K562 (cell line): ENCODE measurements at regions not wholly inside any gene's neighbourhood (a gene's known extent, or its start where the extent isn't known, plus 50 kb on each side); places are given as distances from the start of the nearest gene placed in this dataset.

Experiments
- ATAC-seq: fragments of 200-7000 bp; cut with Tn5 transposase; 3 replicates; pipeline ENCODE4 v1.9.1; 2020; ENCODE audit warnings: moderate library complexity
- BruUV-seq: library from RNA; stranded (reverse); fragments of 400-500 nt; replicated peaks from 2 replicates; lab custom pipeline; 2021; lab: Mats Ljungman, UMichigan
- CTCF ChIA-PET: fragments of 300-600 bp; formaldehyde crosslinking; extraction: SDS; loops from one replicate; lab custom pipeline; 2021; ENCODE audit warnings: low intra/inter-chr PET ratio; lab: Yijun Ruan, JAX
- POLR2A ChIA-PET: fragments of 300-600, 350-650 bp; sonication (Branson Sonifier 250); formaldehyde crosslinking; extraction: SDS; loops from one replicate; lab custom pipeline; 2021; ENCODE audit warnings: antibody characterized with exemption, inconsistent platforms; lab: Yijun Ruan, JAX
- DNase-seq, 4 experiments: peaks; one replicate each; pipeline versions ENCODE4 v3.0.0 to v3.0.0-alpha.2; 2011 to 2018; ENCODE audit warnings: low spot score in 3 of 4, mixed read lengths in 3 of 4; ENCODE audit errors: extremely low read depth in 1 of 4
- FAIRE-seq: peaks from 2 replicates; lab custom pipeline; 2011; peaks lifted over from hg19 to GRCh38; lab: Jason Lieb, UNC
- H2AFZ ChIP-seq: 2 replicates; pipeline ENCODE4 v1.6.0; 2011; ENCODE audit warnings: low read depth, low read length, control low read depth, inconsistent platforms
- H3K27ac ChIP-seq: fragments of 200-600 bp; 3 replicates; pipeline ENCODE4 v1.8.0; 2011; ENCODE audit warnings: low read depth, mild to moderate bottlenecking, control low read depth, inconsistent platforms, low read length, moderate library complexity, mixed read lengths; ENCODE audit errors: extremely low read depth
- H3K27me3 ChIP-seq, 2 experiments: fragments of 300-600 bp in 1 of 2; 2 replicates in 1 of 2; 3 replicates in 1 of 2; pipeline versions ENCODE4 v1.6.0 to v1.8.0; 2011; ENCODE audit warnings: inconsistent platforms in 2 of 2, low read length in 2 of 2, mild to moderate bottlenecking in 1 of 2, mixed read lengths in 1 of 2, moderate library complexity in 1 of 2; ENCODE audit not compliant: control insufficient read depth in 2 of 2, insufficient read depth in 2 of 2
- H3K36me3 ChIP-seq: fragments of 300-600 bp; 3 replicates; pipeline ENCODE4 v1.8.0; 2011; ENCODE audit warnings: mild to moderate bottlenecking, low read length, inconsistent platforms; ENCODE audit not compliant: control insufficient read depth, insufficient read depth
- H3K4me1 ChIP-seq, 2 experiments: fragments of 200-600 bp in 1 of 2; replicated peaks in 1 of 2; 2 replicates in 1 of 2; 3 replicates in 1 of 2; pipeline versions ENCODE4 v1.5.1 to v1.8.0; 2011; ENCODE audit warnings: inconsistent platforms in 2 of 2, low read length in 2 of 2, mild to moderate bottlenecking in 1 of 2, mixed read lengths in 1 of 2, moderate library complexity in 1 of 2; ENCODE audit not compliant: control insufficient read depth in 2 of 2, insufficient read depth in 2 of 2
- H3K4me2 ChIP-seq: 2 replicates; pipeline ENCODE4 v1.6.1; 2011; ENCODE audit warnings: low read length, control low read depth, inconsistent platforms, mixed read lengths; ENCODE audit not compliant: insufficient read depth
- H3K4me3 ChIP-seq: fragments of 200-600 bp; sonication (generic), shearing (Covaris generic); 2 replicates; pipeline ENCODE4 v1.5.1; 2016; ENCODE audit warnings: control low read depth, inconsistent platforms
- H3K79me2 ChIP-seq: fragments of 200-600 bp; 3 replicates; pipeline ENCODE4 v1.8.0; 2011; ENCODE audit warnings: low read length, inconsistent platforms; ENCODE audit not compliant: control insufficient read depth, insufficient read depth
- H3K9ac ChIP-seq, 2 experiments: 2 replicates each; pipeline versions ENCODE4 v1.6.0 to v1.6.1; 2011; ENCODE audit warnings: low read depth in 2 of 2, low read length in 2 of 2, control low read depth in 1 of 2, inconsistent platforms in 1 of 2, mild to moderate bottlenecking in 1 of 2, mixed read lengths in 1 of 2; ENCODE audit not compliant: insufficient read depth in 1 of 2
- H3K9me1 ChIP-seq: one replicate; pipeline ENCODE4 v1.6.0; 2011; ENCODE audit warnings: inconsistent platforms, mild to moderate bottlenecking, low read length, moderate library complexity; ENCODE audit not compliant: control insufficient read depth, insufficient read depth
- H3K9me3 ChIP-seq: replicated peaks from 2 replicates; pipeline ENCODE4 v1.5.1; 2011; ENCODE audit warnings: low read depth, low read length, inconsistent platforms; ENCODE audit not compliant: control insufficient read depth, insufficient read depth
- H4K20me1 ChIP-seq: replicated peaks from 2 replicates; pipeline ENCODE4 v1.6.1; 2011; ENCODE audit warnings: low read length, inconsistent platforms, mixed read lengths; ENCODE audit not compliant: control insufficient read depth, insufficient read depth
- FOXK1 ChIP-seq: sonication (generic); formaldehyde crosslinking; IDR thresholded peaks from 2 replicates; pipeline ENCODE4 v1.8.0; 2022; ENCODE audit warnings: missing genetic modification reagents, mild to moderate bottlenecking, borderline replicate concordance
- HIVEP1 ChIP-seq: fragments of 250-450 bp; sonication (Bioruptor Pico); IDR thresholded peaks from 2 replicates; pipeline ENCODE4 v1.4.0; 2020; ENCODE audit warnings: mild to moderate bottlenecking
- POLR3G ChIP-seq: IDR thresholded peaks from 2 replicates; pipeline ENCODE4 v1.6.1; 2011; ENCODE audit not compliant: insufficient read length, insufficient replicate concordance; ENCODE audit errors: extremely low read depth
- PYGO2 ChIP-seq: fragments of 450-650 bp; IDR thresholded peaks from 2 replicates; pipeline ENCODE4 v1.6.1; 2016; ENCODE audit warnings: mild to moderate bottlenecking, missing genetic modification characterization, moderate library complexity, missing compliant biosample characterization
- RCOR1 ChIP-seq, 2 experiments: IDR thresholded peaks; 2 replicates each; pipeline ENCODE4 v1.6.1; 2012; ENCODE audit warnings: low read depth in 2 of 2, low read length in 2 of 2, borderline replicate concordance in 1 of 2, improper control_type of control experiment in 1 of 2
- SLC30A9 ChIP-seq: fragments of 250-450 bp; sonication (Bioruptor Pico); IDR thresholded peaks from 2 replicates; pipeline ENCODE4 v1.8.0; 2022; ENCODE audit warnings: mild to moderate bottlenecking, moderate library complexity
- SMARCA4 ChIP-seq: fragments of 450-650 bp; IDR thresholded peaks from 2 replicates; pipeline ENCODE4 v1.6.1; 2016
- ZFP1 ChIP-seq: fragments of 450-650 bp; formaldehyde crosslinking; IDR thresholded peaks from 2 replicates; pipeline ENCODE4 v1.4.0; 2020; ENCODE audit warnings: mild to moderate bottlenecking, mixed read lengths
- WGBS: fragments of 100-300 bp; shearing (Covaris generic); methylation state at CpG from one replicate; pipeline ENCODE4 v1.1.6; 2016; ENCODE audit warnings: low coverage, mixed read lengths; ENCODE audit not compliant: insufficient coverage; ENCODE audit errors: missing lambda C conversion rate; 5-methylcytosine and 5-hydroxymethylcytosine counted together
- in situ Hi-C: fragments of 300-500 bp; cut with MboI; formaldehyde crosslinking; loops from 4 replicates; pipeline ENCODE4 v1.15.0; 2018; ENCODE audit warnings: inconsistent platforms, mixed read lengths
- intact Hi-C: fragments of 100-400 bp; cut with micrococcal nuclease; formaldehyde crosslinking; loops from 2 replicates; pipeline ENCODE4 v1.14.2; 2022
- TF ChIP-seq, protein P1 (sequence below): fragments of 250-450 bp; sonication (Bioruptor Pico); IDR thresholded peaks from 2 replicates; pipeline ENCODE4 v1.8.0; 2021; ENCODE audit warnings: mild to moderate bottlenecking, moderate library complexity
- TF ChIP-seq, protein P2 (sequence below): sonication (generic); formaldehyde crosslinking; IDR thresholded peaks from 2 replicates; pipeline ENCODE4 v1.8.1; 2022; ENCODE audit warnings: missing genetic modification reagents
- TF ChIP-seq, protein P3 (sequence below), 2 experiments: IDR thresholded peaks in 1 of 2; conservative IDR thresholded peaks in 1 of 2; 2 replicates each; pipeline ENCODE4 v1.6.1; 2016; ENCODE audit warnings: low read depth in 2 of 2, mild to moderate bottlenecking in 1 of 2, missing compliant biosample characterization in 1 of 2, missing genetic modification characterization in 1 of 2, moderate library complexity in 1 of 2
- TF ChIP-seq, protein P4 (sequence below), 2 experiments: IDR thresholded peaks; 2 replicates each; pipeline ENCODE4 v1.6.1; 2011; ENCODE audit warnings: borderline replicate concordance in 1 of 2, control low read depth in 1 of 2, low read depth in 1 of 2, low read length in 1 of 2, mild to moderate bottlenecking in 1 of 2, mixed read lengths in 1 of 2, moderate library complexity in 1 of 2; ENCODE audit not compliant: insufficient read depth in 1 of 2, insufficient read length in 1 of 2, poor library complexity in 1 of 2, severe bottlenecking in 1 of 2; ENCODE audit errors: extremely low read depth in 1 of 2

DNA sequence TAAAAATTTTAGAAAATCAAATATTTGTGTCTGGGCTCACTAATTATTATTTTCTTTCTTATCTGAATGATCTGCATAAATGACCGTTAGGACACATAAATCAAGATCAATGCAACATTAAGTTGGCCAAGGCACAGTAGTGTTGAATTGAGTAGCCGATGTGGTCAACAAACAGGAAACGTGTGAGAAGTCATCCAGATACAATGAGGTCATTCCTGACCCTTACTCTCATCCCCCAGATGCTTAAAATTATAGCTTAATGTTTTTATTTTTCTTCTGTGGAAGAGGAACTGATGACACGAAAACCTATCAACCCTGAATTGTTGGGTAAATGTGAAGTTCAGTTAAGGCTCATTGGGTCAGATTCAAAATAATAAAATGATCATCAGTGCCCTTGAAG is 222.9 kb downstream of the RFC3 start (continued):
- TF ChIP-seq, protein P1, sequence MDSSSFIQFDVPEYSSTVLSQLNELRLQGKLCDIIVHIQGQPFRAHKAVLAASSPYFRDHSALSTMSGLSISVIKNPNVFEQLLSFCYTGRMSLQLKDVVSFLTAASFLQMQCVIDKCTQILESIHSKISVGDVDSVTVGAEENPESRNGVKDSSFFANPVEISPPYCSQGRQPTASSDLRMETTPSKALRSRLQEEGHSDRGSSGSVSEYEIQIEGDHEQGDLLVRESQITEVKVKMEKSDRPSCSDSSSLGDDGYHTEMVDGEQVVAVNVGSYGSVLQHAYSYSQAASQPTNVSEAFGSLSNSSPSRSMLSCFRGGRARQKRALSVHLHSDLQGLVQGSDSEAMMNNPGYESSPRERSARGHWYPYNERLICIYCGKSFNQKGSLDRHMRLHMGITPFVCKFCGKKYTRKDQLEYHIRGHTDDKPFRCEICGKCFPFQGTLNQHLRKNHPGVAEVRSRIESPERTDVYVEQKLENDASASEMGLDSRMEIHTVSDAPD (CRISPR knock-in tag): no peak

DNA sequence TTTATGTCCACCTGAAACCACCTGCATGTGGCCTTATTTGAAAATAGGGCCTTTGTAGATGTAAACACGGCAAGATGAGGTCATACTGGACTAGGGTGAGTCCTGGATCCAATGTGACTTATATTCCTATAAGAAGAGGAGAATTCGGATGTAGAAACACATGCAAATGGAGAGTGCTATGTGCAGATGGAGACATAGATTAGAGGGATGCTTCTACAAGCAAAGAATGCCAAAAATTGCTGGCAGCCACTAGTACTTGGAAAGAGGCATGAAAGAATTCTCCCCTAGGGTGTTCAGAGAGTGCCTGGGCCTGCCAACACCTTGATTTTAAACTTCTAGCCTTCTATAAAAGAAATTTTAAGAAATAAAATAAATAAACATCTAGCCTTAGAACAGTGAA is 226.1 kb downstream of the RFC3 start:
- intact Hi-C loops: no loop called here
- no peak overlapping the region for H3K27ac ChIP-seq
- no peaks in the 10 kb centered on the region for H3K4me1 ChIP-seq
- no peak overlapping the region for H2AFZ ChIP-seq
- H3K27me3 ChIP-seq: no peaks in the 10 kb centered on the region
- ChIA-PET POLR2A (no interaction called here), CTCF (no interaction called here)
- FAIRE-seq: no peak
- H3K9me3 ChIP-seq: no peaks in the 10 kb centered on the region
- H3K79me2 ChIP-seq: no peaks in the 10 kb centered on the region
- H3K4me2 ChIP-seq: no peak overlapping the region
- no TSS peak for BruUV-seq
- no peaks in the 10 kb centered on the region for H3K36me3 ChIP-seq
- ATAC-seq: no peak
- H3K4me3 ChIP-seq: no peak overlapping the region
- TF ChIP-seq ZFP1 (CRISPR knock-in tag) (no peak), SMARCA4 (no peak), PYGO2 (tag) (no peak), POLR3G (no peak), SLC30A9 (no peak), FOXK1 (no peak), RCOR1 (IDR thresholded peaks at IDR 0.05; ENCODE audit: borderline replicate concordance in 1 of 2, low read depth in 2 of 2, low read length in 2 of 2) (no peak), HIVEP1 (no peak)
- TF ChIP-seq, protein P2, sequence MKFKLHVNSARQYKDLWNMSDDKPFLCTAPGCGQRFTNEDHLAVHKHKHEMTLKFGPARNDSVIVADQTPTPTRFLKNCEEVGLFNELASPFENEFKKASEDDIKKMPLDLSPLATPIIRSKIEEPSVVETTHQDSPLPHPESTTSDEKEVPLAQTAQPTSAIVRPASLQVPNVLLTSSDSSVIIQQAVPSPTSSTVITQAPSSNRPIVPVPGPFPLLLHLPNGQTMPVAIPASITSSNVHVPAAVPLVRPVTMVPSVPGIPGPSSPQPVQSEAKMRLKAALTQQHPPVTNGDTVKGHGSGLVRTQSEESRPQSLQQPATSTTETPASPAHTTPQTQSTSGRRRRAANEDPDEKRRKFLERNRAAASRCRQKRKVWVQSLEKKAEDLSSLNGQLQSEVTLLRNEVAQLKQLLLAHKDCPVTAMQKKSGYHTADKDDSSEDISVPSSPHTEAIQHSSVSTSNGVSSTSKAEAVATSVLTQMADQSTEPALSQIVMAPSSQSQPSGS (CRISPR knock-in tag): no peak
- TF ChIP-seq, protein P3, sequence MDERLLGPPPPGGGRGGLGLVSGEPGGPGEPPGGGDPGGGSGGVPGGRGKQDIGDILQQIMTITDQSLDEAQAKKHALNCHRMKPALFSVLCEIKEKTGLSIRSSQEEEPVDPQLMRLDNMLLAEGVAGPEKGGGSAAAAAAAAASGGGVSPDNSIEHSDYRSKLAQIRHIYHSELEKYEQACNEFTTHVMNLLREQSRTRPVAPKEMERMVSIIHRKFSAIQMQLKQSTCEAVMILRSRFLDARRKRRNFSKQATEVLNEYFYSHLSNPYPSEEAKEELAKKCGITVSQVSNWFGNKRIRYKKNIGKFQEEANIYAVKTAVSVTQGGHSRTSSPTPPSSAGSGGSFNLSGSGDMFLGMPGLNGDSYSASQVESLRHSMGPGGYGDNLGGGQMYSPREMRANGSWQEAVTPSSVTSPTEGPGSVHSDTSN (CRISPR knock-in tag; IDR thresholded peaks at IDR 0.05; ENCODE audit: low read depth): no peak
- TF ChIP-seq, protein P3 (tag; conservative IDR thresholded peaks at IDR 0.05; ENCODE audit: low read depth): no peak
- TF ChIP-seq, protein P4, sequence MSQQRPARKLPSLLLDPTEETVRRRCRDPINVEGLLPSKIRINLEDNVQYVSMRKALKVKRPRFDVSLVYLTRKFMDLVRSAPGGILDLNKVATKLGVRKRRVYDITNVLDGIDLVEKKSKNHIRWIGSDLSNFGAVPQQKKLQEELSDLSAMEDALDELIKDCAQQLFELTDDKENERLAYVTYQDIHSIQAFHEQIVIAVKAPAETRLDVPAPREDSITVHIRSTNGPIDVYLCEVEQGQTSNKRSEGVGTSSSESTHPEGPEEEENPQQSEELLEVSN (IDR thresholded peaks at IDR 0.05; ENCODE audit: borderline replicate concordance in 1 of 2, extremely low read depth in 1 of 2, insufficient read depth in 1 of 2, insufficient read length in 1 of 2, low read depth in 1 of 2, low read length in 1 of 2, poor library complexity in 1 of 2, severe bottlenecking in 1 of 2): no peak
- TF ChIP-seq, all 486 proteins: peak for 0
- no peak overlapping the region for H3K9ac ChIP-seq
- in situ Hi-C loops: no loop called here
- H3K9me1 ChIP-seq: no peaks in the 10 kb centered on the region
- no peak for DNase-seq
- no peaks in the 10 kb centered on the region for H4K20me1 ChIP-seq
- WGBS: 0% methylated on average over 2 of the region's 2 CpGs
